GM20000 (cell line): ENCODE measurements at regions not wholly inside any gene's neighbourhood (a gene's known extent, or its start where the extent isn't known, plus 50 kb on each side); places are given as distances from the start of the nearest gene placed in this dataset.
A peak's percentile ranks its signal among the peaks of the same experiment; 100 is the strongest.

Experiments
- DNase-seq: peaks from one replicate; pipeline ENCODE4 v3.0.0; 2012; ENCODE audit warnings: low spot score
- TF ChIP-seq, protein P1 (sequence below): IDR thresholded peaks from 2 replicates; pipeline ENCODE4 v1.5.1; 2012; ENCODE audit warnings: mild to moderate bottlenecking, control low read depth; ENCODE audit errors: extremely low read depth, missing control alignments

DNA sequence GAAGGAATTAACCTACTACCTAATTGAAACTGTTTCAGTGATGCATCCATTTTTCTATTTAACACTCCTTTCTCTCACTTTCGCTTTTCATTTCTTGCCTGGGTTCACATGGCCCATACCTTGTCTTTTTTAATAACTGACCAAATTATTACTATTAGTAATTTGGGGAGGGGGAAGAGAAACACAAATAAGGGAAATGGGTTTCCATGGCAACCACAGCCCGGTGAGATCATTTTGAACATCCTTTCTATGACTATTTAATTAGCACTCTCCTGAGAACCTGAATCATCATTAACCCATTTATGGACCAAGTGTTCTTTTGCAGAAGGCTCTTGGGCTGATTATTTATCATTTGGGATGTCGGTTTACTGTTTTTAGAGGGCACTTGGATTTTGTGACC is 628.2 kb upstream of the SALL1 start:
- DNase-seq: no peak
- TF ChIP-seq, protein P1, sequence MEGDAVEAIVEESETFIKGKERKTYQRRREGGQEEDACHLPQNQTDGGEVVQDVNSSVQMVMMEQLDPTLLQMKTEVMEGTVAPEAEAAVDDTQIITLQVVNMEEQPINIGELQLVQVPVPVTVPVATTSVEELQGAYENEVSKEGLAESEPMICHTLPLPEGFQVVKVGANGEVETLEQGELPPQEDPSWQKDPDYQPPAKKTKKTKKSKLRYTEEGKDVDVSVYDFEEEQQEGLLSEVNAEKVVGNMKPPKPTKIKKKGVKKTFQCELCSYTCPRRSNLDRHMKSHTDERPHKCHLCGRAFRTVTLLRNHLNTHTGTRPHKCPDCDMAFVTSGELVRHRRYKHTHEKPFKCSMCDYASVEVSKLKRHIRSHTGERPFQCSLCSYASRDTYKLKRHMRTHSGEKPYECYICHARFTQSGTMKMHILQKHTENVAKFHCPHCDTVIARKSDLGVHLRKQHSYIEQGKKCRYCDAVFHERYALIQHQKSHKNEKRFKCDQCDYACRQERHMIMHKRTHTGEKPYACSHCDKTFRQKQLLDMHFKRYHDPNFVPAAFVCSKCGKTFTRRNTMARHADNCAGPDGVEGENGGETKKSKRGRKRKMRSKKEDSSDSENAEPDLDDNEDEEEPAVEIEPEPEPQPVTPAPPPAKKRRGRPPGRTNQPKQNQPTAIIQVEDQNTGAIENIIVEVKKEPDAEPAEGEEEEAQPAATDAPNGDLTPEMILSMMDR: no peak

DNA sequence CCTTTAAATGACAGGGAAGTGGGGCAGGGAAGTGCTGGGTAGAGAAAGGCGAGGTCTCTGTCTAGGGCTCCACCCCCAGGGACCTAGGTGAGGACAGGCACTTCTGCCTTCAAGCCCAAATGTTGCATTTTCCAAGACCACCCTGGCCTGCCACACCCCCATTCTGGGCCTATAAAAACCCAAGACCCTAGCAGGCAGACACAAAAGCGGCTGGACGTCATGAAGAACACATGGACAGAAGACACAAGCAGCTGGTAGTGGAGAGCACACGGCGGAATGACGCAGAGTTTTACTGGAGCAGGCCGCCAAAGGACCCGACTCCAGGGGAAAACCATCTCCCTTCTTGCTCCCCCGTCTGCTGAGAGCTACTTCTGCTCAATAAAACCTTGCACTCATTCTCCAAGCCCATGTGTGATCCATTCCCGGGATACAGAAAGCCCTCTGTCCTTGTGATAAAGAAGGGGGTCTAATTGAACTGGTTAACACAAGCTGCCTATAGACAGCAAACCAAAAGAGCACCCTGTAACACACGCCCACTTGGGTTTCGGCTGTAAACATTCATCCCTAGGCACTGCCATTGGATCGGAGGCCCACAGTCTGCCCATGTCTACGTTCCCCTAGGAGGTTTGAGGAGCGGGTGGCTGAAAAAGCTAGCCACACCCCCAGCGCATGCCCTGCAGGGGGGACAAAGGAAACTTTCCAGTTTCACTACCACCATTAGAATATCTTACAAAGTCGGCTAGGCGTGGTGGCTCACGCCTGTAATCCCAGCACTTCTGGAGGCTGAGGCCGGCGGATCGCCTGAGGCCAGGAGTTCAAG is 622.2 kb upstream of the SALL1 start:
- DNase-seq: no peak
- TF ChIP-seq, protein P1: no peak

DNA sequence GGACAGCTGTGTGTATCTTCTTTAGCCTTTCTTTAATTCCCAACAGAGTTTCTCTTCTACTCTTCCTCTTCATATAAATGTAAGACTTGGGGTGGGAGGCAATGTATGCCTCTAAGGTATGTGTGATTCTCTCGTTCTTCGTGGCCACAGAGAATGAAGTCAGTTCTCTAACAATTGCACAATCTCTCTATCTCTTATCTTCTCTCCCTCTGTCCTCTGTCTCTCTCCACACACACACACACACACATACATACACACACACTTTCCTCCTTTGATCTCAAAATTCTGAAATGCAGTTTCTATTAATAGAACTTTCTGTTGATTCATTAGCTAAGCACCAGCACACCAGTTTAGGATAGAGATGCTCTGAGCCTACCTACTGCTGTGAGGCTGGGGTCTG is 615.7 kb upstream of the SALL1 start:
- TF ChIP-seq, protein P1: no peak
- DNase-seq: no peak

DNA sequence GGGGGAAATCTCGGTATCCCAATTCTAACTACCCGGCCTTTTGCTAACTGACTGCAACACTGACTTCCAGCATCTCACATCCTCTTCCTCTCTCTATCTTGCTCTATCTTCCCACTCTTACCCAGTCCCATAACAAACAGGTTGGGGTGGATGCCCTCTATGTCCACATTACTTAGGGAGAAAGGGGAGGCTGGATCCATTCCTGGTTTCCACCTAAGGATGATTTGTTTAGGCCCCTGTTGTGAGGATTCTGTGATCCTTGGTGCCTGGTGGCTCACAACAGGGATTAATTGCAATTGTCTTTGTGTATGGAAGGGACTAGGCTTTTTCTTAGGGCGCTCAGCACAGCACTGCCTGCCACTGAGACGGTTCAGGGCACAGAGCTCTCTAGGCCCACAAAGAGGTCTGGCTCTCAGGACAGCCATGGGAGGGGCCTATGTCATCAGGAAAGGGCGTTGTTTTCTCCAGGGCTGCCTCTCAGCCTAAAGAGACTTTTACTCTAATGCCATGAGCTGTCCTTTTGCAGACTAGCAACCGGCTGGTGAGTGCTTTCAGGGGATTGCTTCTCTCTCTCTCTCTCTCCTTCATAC is 612.1 kb upstream of the SALL1 start:
- no peak for DNase-seq
- TF ChIP-seq, protein P1: no peak

DNA sequence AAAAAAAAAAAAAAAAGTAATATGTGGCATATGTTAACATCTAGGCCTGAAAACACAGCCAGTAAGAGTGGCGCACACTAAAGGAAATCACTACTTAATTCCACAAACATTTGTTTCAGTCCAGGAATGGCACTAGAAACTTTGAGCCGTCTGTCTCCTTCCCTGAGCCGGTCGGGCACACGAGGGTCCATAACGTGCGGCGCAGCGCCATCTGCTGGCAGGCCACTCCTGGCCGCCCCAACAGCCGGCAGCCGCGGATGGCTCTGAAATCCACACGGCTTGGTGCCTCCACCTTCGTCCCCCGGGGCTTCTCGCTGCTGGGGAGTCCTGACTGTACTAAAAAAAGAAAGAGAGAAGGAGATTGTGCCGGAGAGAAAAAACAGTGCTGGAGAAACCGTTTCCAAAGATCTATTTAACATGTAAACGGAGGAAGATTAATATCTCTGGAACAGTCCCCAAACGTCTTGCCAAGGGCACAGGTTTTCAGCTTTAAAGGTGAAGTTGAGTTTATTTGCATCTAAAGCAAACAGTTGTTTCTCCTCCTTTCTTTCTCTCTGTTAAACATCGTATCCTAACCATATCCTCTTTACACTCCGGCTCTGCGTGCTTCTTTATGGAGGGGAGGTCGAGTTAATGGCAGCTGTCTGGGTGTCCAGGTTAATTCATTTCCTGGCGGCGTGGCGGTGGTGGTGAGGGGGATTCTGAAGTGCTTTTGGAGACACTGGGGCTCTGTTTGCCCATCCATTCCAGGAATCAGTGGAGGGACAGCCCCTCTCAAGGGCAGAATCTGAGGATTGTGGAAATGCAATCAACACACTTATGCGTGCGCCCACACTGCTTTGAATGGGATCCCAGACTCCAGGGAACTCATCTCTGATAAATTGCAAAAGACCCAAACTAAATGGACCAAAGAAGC is 611.3 kb upstream of the SALL1 start:
- TF ChIP-seq, protein P1: peak; percentile 98
- peak; percentile 64 for DNase-seq

DNA sequence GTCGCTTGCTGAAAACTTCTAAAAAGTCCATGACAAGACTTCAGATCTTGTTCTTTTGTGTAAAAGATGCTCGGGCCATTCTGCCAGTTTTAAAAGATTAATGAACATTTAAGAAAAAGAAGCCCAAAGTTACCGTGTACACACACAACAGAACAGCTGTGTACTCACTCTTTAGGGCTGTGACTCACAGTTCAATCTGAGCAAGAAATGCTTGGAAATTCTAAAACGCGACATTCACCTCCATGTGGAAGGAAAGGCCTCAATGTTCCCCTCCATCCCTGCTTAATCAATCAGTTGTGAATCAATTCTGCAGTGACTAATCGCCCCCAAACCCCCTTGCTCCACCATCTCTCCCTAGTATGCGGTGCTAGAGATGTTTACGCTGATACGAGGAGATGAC is 609.9 kb upstream of the SALL1 start:
- TF ChIP-seq, protein P1: no peak
- no peak for DNase-seq
